GM23338 (cell line): ENCODE measurements at regions not wholly inside any gene's neighbourhood (a gene's known extent, or its start where the extent isn't known, plus 50 kb on each side); places are given as distances from the start of the nearest gene placed in this dataset.

Experiments used
- ATAC-seq: fragments of 200-7000 bp; cut with Tn5 transposase; 3 replicates; pipeline ENCODE4 v1.9.1; 2020
- DNase-seq: peaks from one replicate; pipeline ENCODE4 v3.0.0-alpha.2; 2015; ENCODE audit warnings: low spot score
- H2AFZ ChIP-seq: fragments of 200-600 bp; sonication (generic); 2 replicates; pipeline ENCODE4 v1.8.0; 2016; ENCODE audit warnings: antibody characterized with exemption, mild to moderate bottlenecking, moderate library complexity
- H3F3A ChIP-seq: fragments of 200-600 bp; sonication (generic); replicated peaks from 2 replicates; pipeline ENCODE4 v1.8.0; 2017; ENCODE audit warnings: antibody characterized with exemption, mixed run types, low read depth
- H3K27ac ChIP-seq: fragments of 200-600 bp; sonication (generic); 2 replicates; pipeline ENCODE4 v1.6.1; 2016; ENCODE audit warnings: low read depth
- H3K27me3 ChIP-seq: fragments of 200-600 bp; sonication (generic); 2 replicates; pipeline ENCODE4 v1.8.0; 2016; ENCODE audit warnings: mild to moderate bottlenecking, mixed run types, moderate library complexity; ENCODE audit not compliant: insufficient read depth
- H3K36me3 ChIP-seq: fragments of 200-600 bp; sonication (generic); 2 replicates; pipeline ENCODE4 v1.8.0; 2016; ENCODE audit warnings: mild to moderate bottlenecking; ENCODE audit not compliant: insufficient read depth
- H3K4me1 ChIP-seq: fragments of 200-600 bp; sonication (generic); 2 replicates; pipeline ENCODE4 v1.8.0; 2016; ENCODE audit warnings: mild to moderate bottlenecking, moderate library complexity; ENCODE audit not compliant: insufficient read depth
- H3K4me2 ChIP-seq: fragments of 200-600 bp; sonication (generic); 2 replicates; pipeline ENCODE4 v1.7.1; 2017; ENCODE audit warnings: mixed run types
- H3K4me3 ChIP-seq: fragments of 200-600 bp; sonication (generic); 2 replicates; pipeline ENCODE4 v1.6.1; 2016; ENCODE audit warnings: mixed run types
- H3K79me2 ChIP-seq: fragments of 200-600 bp; sonication (generic); replicated peaks from 2 replicates; pipeline ENCODE4 v1.8.0; 2017; ENCODE audit warnings: mild to moderate bottlenecking; ENCODE audit not compliant: insufficient read depth
- H3K9me2 ChIP-seq: fragments of 200-600 bp; sonication (generic); 2 replicates; pipeline ENCODE4 v1.8.0; 2017; ENCODE audit not compliant: insufficient read depth
- H4K20me1 ChIP-seq: fragments of 200-600 bp; sonication (generic); replicated peaks from 2 replicates; pipeline ENCODE4 v1.8.0; 2017; ENCODE audit warnings: mild to moderate bottlenecking; ENCODE audit not compliant: insufficient read depth
- H3K27ac Mint-ChIP-seq: 2 replicates; pipeline ENCODE4 v1.8.0; 2020; ENCODE audit warnings: inconsistent platforms, mild to moderate bottlenecking, moderate library complexity, mixed read lengths
- H3K27me3 Mint-ChIP-seq: 3 replicates; pipeline ENCODE4 v1.8.0; 2022; ENCODE audit warnings: low read depth, mild to moderate bottlenecking, moderate library complexity, mixed read lengths, inconsistent platforms; ENCODE audit not compliant: insufficient read depth, poor library complexity
- H3K36me3 Mint-ChIP-seq: 3 replicates; pipeline ENCODE4 v1.8.0; 2021; ENCODE audit warnings: low read depth, mild to moderate bottlenecking, inconsistent platforms, moderate library complexity, mixed read lengths
- H3K4me1 Mint-ChIP-seq: 3 replicates; pipeline ENCODE4 v1.8.0; 2020; ENCODE audit warnings: mild to moderate bottlenecking, inconsistent platforms, mixed read lengths
- H3K4me3 Mint-ChIP-seq: 3 replicates; pipeline ENCODE4 v1.8.0; 2021; ENCODE audit warnings: moderate library complexity, mild to moderate bottlenecking, inconsistent platforms, mixed read lengths
- H3K9me3 Mint-ChIP-seq: 3 replicates; pipeline ENCODE4 v1.8.0; 2020; ENCODE audit warnings: moderate library complexity, mild to moderate bottlenecking, inconsistent platforms, mixed read lengths
- CREB1 ChIP-seq: fragments of 250-450 bp; sonication (Bioruptor Pico); IDR thresholded peaks from 2 replicates; pipeline ENCODE4 v1.5.0; 2020; ENCODE audit warnings: low read depth, mild to moderate bottlenecking, moderate library complexity
- POLR2AphosphoS5 ChIP-seq: IDR thresholded peaks from 2 replicates; pipeline ENCODE4 v1.6.1; 2016; ENCODE audit warnings: antibody characterized with exemption, low read depth
- STAT1 ChIP-seq: IDR thresholded peaks from one replicate; pipeline ENCODE4 v1.6.1; 2016; ENCODE audit warnings: antibody characterized with exemption; ENCODE audit not compliant: unreplicated experiment
- ZNF114 ChIP-seq: fragments of 250-450 bp; sonication (Bioruptor Pico); IDR thresholded peaks from 2 replicates; pipeline ENCODE4 v1.5.0; 2020; ENCODE audit warnings: mild to moderate bottlenecking, moderate library complexity
- TF ChIP-seq, protein P1 (sequence below), 2 experiments: fragments of 200-600 bp in 1 of 2; sonication (generic) in 1 of 2; conservative IDR thresholded peaks; 2 replicates each; pipeline versions ENCODE4 v1.5.1 to v1.6.1; 2016 to 2017; ENCODE audit warnings: antibody characterized with exemption in 2 of 2, low read depth in 2 of 2, mild to moderate bottlenecking in 2 of 2, moderate library complexity in 1 of 2

DNA sequence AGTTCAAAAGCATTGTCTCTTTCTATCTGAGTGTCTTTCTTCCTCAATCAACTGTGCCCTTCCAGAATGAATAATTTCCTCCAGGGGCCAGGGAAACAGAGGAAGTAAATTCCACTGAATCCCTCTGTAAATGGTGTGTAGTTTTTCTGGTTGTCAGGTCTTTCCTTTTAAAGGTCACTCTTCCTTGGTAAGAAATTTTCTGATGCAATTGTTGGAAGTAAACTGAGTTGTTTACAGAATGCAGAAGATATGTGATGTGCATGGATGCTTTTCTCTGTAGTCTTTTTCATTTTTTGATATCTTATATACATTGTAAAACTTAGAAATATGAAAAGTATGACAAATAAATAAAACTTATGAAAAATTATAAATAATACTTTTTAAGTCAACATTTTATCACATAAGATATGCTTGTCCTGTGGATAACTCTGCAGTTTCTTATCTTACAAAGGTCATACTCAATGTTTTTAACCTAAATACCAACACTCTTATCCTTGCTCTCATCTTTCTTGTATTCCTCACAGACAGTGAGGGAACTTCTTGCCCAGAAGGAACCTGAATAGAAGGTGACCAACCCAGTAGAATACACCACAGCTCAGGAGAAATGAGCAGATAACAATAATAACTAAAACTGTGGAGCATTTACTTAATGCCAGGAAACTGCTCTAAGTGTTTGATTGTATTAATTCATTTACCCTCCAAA is 234.5 kb downstream of the METTL4 start:
- Mint-ChIP-seq H3K27ac (no peak overlapping the region), H3K4me3 (no peak overlapping the region), H3K4me1 (no peaks in the 10 kb centered on the region), H3K9me3 (no peaks in the 10 kb centered on the region), H3K36me3 (no peaks in the 10 kb centered on the region), H3K27me3 (no peaks in the 10 kb centered on the region)
- ATAC-seq (no peak), DNase-seq (no peak)
- Histone ChIP-seq H3K4me2 (no peak overlapping the region), H3K27me3 (no peaks in the 10 kb centered on the region), H3F3A (no peaks in the 10 kb centered on the region), H3K9me2 (peaks cover 4% of the 10 kb centered on the region; the same call in 1 of the 2 replicates), H2AFZ (no peak overlapping the region), H3K79me2 (no peaks in the 10 kb centered on the region), H3K4me1 (no peaks in the 10 kb centered on the region), H3K27ac (no peak overlapping the region), H4K20me1 (no peaks in the 10 kb centered on the region), H3K36me3 (no peaks in the 10 kb centered on the region), H3K4me3 (no peak overlapping the region)
- TF ChIP-seq, protein P1, sequence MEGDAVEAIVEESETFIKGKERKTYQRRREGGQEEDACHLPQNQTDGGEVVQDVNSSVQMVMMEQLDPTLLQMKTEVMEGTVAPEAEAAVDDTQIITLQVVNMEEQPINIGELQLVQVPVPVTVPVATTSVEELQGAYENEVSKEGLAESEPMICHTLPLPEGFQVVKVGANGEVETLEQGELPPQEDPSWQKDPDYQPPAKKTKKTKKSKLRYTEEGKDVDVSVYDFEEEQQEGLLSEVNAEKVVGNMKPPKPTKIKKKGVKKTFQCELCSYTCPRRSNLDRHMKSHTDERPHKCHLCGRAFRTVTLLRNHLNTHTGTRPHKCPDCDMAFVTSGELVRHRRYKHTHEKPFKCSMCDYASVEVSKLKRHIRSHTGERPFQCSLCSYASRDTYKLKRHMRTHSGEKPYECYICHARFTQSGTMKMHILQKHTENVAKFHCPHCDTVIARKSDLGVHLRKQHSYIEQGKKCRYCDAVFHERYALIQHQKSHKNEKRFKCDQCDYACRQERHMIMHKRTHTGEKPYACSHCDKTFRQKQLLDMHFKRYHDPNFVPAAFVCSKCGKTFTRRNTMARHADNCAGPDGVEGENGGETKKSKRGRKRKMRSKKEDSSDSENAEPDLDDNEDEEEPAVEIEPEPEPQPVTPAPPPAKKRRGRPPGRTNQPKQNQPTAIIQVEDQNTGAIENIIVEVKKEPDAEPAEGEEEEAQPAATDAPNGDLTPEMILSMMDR (conservative IDR thresholded peaks at IDR 0.05; ENCODE audit: low read depth in 2 of 2): no peak
- TF ChIP-seq POLR2AphosphoS5: no peak
- no peak for TF ChIP-seq ZNF114
- no peak for TF ChIP-seq STAT1

DNA sequence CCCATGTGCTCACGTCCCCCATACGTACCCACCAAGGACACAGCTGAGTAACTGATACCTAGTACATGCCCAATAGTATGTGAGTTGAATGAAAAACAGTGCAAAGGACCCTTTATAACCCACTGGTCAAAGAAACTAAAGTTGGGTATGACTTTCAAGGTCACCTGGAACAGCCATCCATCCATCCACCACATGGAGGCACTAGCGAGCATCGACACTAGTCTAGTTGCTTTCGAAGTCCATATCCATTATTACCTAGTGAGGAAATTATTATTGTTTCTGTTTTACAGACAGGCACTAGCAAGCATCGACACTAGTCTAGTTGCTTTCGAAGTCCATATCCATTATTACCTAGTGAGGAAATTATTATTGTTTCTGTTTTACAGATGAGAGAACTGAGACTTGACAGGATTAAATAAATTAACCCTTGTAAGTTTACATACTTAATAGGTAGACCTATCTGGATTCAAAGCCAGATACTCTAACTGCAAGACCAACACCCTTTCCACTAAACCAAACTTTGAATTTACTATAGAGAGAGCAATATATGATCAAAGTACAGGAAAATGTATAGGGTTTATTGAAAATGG is 233.7 kb downstream of the METTL4 start:
- H3K9me3 Mint-ChIP-seq: no peaks in the 10 kb centered on the region
- H3K4me2 ChIP-seq: no peak overlapping the region
- peaks cover 4% of the 10 kb centered on the region; the same call in 1 of the 2 replicates for H3K9me2 ChIP-seq
- no peaks in the 10 kb centered on the region for H3K27me3 ChIP-seq
- H4K20me1 ChIP-seq: no peaks in the 10 kb centered on the region
- H3K4me3 ChIP-seq: no peak overlapping the region
- H3K36me3 ChIP-seq: no peaks in the 10 kb centered on the region
- ATAC-seq: peak; percentile 67
- no peaks in the 10 kb centered on the region for H3K36me3 Mint-ChIP-seq
- H3K27ac ChIP-seq: no peak overlapping the region
- peak; percentile 74 for DNase-seq
- H3K4me1 ChIP-seq: no peaks in the 10 kb centered on the region
- H3K79me2 ChIP-seq: no peaks in the 10 kb centered on the region
- TF ChIP-seq, protein P1 (conservative IDR thresholded peaks at IDR 0.05; ENCODE audit: low read depth in 2 of 2): peak; percentile 63 to 75
- TF ChIP-seq STAT1: no peak
- TF ChIP-seq CREB1 (CRISPR knock-in tag): no peak
- H3K4me3 Mint-ChIP-seq: no peak overlapping the region
- H2AFZ ChIP-seq: no peak overlapping the region
- no peaks in the 10 kb centered on the region for H3F3A ChIP-seq
- H3K27ac Mint-ChIP-seq: no peak overlapping the region
- no peaks in the 10 kb centered on the region for H3K4me1 Mint-ChIP-seq
- no peaks in the 10 kb centered on the region for H3K27me3 Mint-ChIP-seq
